Stomach smooth muscle (tissue), 2 donors: ENCODE measurements at regions not wholly inside any gene's neighbourhood (a gene's known extent, or its start where the extent isn't known, plus 50 kb on each side); places are given as distances from the start of the nearest gene placed in this dataset.

Experiments used
- H3K27ac ChIP-seq: one replicate; pipeline ENCODE4 v1.7.0; 2013; ENCODE audit warnings: mild to moderate bottlenecking, low read length, inconsistent platforms
- H3K27me3 ChIP-seq, 2 donors: one replicate each; pipeline ENCODE4 v1.7.0; 2013; ENCODE audit warnings: low read length in 2 of 2; ENCODE audit not compliant: insufficient read depth in 2 of 2, control insufficient read depth in 1 of 2
- H3K36me3 ChIP-seq, 2 donors: one replicate each; pipeline ENCODE4 v1.7.0; 2013; ENCODE audit warnings: low read length in 2 of 2; ENCODE audit not compliant: control insufficient read depth in 2 of 2, insufficient read depth in 2 of 2
- H3K4me1 ChIP-seq: one replicate; pipeline ENCODE4 v1.7.0; 2013; ENCODE audit warnings: low read length; ENCODE audit not compliant: control insufficient read depth, insufficient read depth
- H3K4me3 ChIP-seq, 2 donors: one replicate each; pipeline ENCODE4 v1.7.0; 2013; ENCODE audit warnings: low read length in 2 of 2
- H3K9ac ChIP-seq, 2 donors: one replicate each; pipeline ENCODE4 v1.7.0; 2013; ENCODE audit warnings: low read length in 2 of 2, mild to moderate bottlenecking in 1 of 2
- H3K9me3 ChIP-seq, 2 donors: one replicate each; pipeline ENCODE4 v1.7.0; 2013; ENCODE audit warnings: low read length in 2 of 2; ENCODE audit not compliant: control insufficient read depth in 2 of 2
- donor health status: healthy.
- donor health status: Pancreatic carcinoma.

GRCh38 chr13:34107806-34108205, 289.9 kb downstream of the RFC3 start:
- Histone ChIP-seq H3K9ac (no peak overlapping the region), H3K4me1 (no peaks in the 10 kb centered on the region), H3K9me3 (peaks cover 3 to 4% of the 10 kb centered on the region in 2 donors), H3K4me3 (no peak overlapping the region), H3K27me3 (no peaks in the 10 kb centered on the region), H3K36me3 (no peaks in the 10 kb centered on the region), H3K27ac (no peak overlapping the region)

DNA sequence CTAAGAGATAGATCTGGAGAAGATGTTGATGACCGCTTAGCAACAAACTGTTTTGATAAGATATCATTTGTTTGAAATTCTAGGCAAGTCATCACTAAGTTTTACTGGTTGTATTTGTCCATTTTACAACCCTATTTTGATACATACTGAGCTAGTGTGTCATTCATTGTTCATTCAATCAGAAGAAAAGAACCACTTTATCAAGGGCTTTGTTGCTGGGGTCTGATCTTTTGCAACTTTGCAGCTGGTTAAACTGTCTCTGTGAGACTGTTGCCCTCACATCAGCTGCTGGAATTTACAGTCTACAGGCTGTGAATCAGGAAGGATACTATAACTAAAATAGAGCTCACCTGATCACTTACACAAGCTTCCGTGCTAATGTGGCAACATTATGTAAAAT, 290.5 kb downstream of the RFC3 start:
- no peak overlapping the region for H3K4me3 ChIP-seq
- H3K36me3 ChIP-seq: no peaks in the 10 kb centered on the region
- no peak overlapping the region for H3K9ac ChIP-seq
- H3K27ac ChIP-seq: no peak overlapping the region
- peaks cover 3 to 4% of the 10 kb centered on the region in 2 donors for H3K9me3 ChIP-seq
- H3K4me1 ChIP-seq: no peaks in the 10 kb centered on the region
- H3K27me3 ChIP-seq: no peaks in the 10 kb centered on the region

GRCh38 chr13:34114581-34114980, 296.6 kb downstream of the RFC3 start:
- Histone ChIP-seq H3K27me3 (no peaks in the 10 kb centered on the region), H3K9me3 (no peaks in the 10 kb centered on the region), H3K4me1 (no peaks in the 10 kb centered on the region), H3K36me3 (no peaks in the 10 kb centered on the region), H3K4me3 (no peak overlapping the region), H3K9ac (no peak overlapping the region), H3K27ac (no peak overlapping the region)

GRCh38 chr13:34116651-34117050, 298.7 kb downstream of the RFC3 start:
- no peaks in the 10 kb centered on the region for H3K4me1 ChIP-seq
- H3K9me3 ChIP-seq: no peaks in the 10 kb centered on the region
- no peak overlapping the region for H3K27ac ChIP-seq
- no peaks in the 10 kb centered on the region for H3K27me3 ChIP-seq
- no peak overlapping the region for H3K9ac ChIP-seq
- H3K36me3 ChIP-seq: no peaks in the 10 kb centered on the region
- H3K4me3 ChIP-seq: no peak overlapping the region

- no peak overlapping the region for H3K4me3 ChIP-seq
- no peak overlapping the region for H3K9ac ChIP-seq
- H3K27ac ChIP-seq: no peak overlapping the region
- H3K36me3 ChIP-seq: no peaks in the 10 kb centered on the region
- H3K9me3 ChIP-seq: no peaks in the 10 kb centered on the region
- H3K27me3 ChIP-seq: no peaks in the 10 kb centered on the region
- no peaks in the 10 kb centered on the region for H3K4me1 ChIP-seq
Observed at GRCh38 chr13:34124666-34125306, 306.8 kb downstream of the RFC3 start.

DNA sequence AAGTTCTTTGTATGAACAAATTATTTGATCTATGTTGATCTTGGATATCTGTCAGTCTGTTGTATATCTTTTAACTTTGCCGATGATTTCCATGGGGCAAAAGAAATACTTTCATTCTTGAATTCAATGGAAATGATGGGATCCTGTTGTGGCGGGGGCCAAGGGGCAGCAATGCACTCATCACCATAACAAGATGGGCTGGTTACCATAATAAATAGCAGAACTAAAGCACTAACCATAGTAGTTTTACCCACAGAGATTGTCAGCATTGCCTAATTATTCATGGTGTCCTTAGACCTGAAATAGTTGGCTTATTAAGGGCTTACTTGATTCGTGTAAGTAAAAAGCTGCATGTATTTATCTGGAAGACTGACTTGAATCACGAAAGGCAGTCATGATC, 309.6 kb downstream of the RFC3 start:
- H3K9me3 ChIP-seq: no peaks in the 10 kb centered on the region
- H3K9ac ChIP-seq: no peak overlapping the region
- H3K27ac ChIP-seq: no peak overlapping the region
- H3K4me1 ChIP-seq: no peaks in the 10 kb centered on the region
- no peaks in the 10 kb centered on the region for H3K27me3 ChIP-seq
- no peaks in the 10 kb centered on the region for H3K36me3 ChIP-seq
- H3K4me3 ChIP-seq: no peak overlapping the region

DNA sequence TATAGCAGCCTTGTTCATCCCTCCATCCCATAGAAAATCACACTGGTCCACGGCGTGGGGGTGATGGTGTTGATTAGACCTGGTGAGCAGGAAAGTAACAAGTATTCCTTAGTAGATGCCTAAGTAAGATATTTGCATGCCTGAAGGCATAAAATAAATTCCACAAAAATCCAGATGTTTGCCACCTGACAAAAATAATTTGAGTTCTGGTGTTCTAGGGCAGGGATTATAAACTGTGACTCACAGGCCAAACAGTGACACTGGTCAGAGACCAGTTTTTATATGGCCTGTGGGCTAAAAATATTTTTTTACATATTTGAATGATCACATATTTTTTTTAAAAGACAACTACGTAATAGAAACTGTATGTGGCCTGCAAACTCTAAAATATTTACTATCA, 310.7 kb downstream of the RFC3 start:
- Histone ChIP-seq H3K27ac (no peak overlapping the region), H3K9me3 (no peaks in the 10 kb centered on the region), H3K4me3 (no peak overlapping the region), H3K9ac (no peak overlapping the region), H3K4me1 (no peaks in the 10 kb centered on the region), H3K27me3 (no peaks in the 10 kb centered on the region), H3K36me3 (no peaks in the 10 kb centered on the region)

GRCh38 chr13:34129436-34129835, 311.5 kb downstream of the RFC3 start:
- no peak overlapping the region for H3K27ac ChIP-seq
- H3K36me3 ChIP-seq: no peaks in the 10 kb centered on the region
- H3K9ac ChIP-seq: no peak overlapping the region
- no peaks in the 10 kb centered on the region for H3K4me1 ChIP-seq
- H3K27me3 ChIP-seq: no peaks in the 10 kb centered on the region
- no peaks in the 10 kb centered on the region for H3K9me3 ChIP-seq
- H3K4me3 ChIP-seq: no peak overlapping the region

- H3K9ac ChIP-seq: no peak overlapping the region
- H3K4me3 ChIP-seq: no peak overlapping the region
- H3K27ac ChIP-seq: no peak overlapping the region
- H3K36me3 ChIP-seq: no peaks in the 10 kb centered on the region
- no peaks in the 10 kb centered on the region for H3K4me1 ChIP-seq
- no peaks in the 10 kb centered on the region for H3K27me3 ChIP-seq
- H3K9me3 ChIP-seq: peaks cover 4 to 7% of the 10 kb centered on the region in 2 donors
Observed at GRCh38 chr13:34137200-34137599, 319.3 kb downstream of the RFC3 start.

GRCh38 chr13:34139660-34140227, 321.8 kb downstream of the RFC3 start:
- H3K9me3 ChIP-seq: peaks cover 4 to 7% of the 10 kb centered on the region in 2 donors
- no peaks in the 10 kb centered on the region for H3K27me3 ChIP-seq
- no peak overlapping the region for H3K27ac ChIP-seq
- H3K36me3 ChIP-seq: no peaks in the 10 kb centered on the region
- no peak overlapping the region for H3K9ac ChIP-seq
- H3K4me1 ChIP-seq: no peaks in the 10 kb centered on the region
- no peak overlapping the region for H3K4me3 ChIP-seq

DNA sequence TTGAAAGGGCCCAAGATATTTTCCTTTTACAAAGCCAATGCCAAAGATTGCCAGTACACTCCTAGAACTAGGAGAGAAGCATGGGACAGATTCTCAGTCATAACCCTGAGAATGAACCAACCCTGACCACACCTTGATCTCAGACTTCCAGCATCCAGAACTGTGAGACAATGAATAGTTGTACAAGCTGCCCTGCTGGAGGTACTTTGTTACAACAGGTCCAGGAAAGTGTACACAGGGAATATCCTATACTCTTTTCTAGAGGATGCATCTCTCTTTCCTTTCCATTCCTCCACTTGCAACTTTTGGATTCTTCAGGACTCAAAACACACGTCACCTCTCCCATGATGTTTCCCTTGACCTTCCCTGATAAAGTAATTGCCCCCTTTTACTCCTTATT, 325.7 kb downstream of the RFC3 start:
- no peaks in the 10 kb centered on the region for H3K27me3 ChIP-seq
- H3K9me3 ChIP-seq: peaks cover 0 to 1% of the 10 kb centered on the region in 2 donors
- no peak overlapping the region for H3K9ac ChIP-seq
- H3K36me3 ChIP-seq: no peaks in the 10 kb centered on the region
- H3K4me1 ChIP-seq: no peaks in the 10 kb centered on the region
- no peak overlapping the region for H3K4me3 ChIP-seq
- H3K27ac ChIP-seq: no peak overlapping the region
